ENCODE measurements at regions not wholly inside any gene's neighbourhood (a gene's known extent, or its start where the extent isn't known, plus 50 kb on each side); places are given as distances from the start of the nearest gene placed in this dataset.

DNA sequence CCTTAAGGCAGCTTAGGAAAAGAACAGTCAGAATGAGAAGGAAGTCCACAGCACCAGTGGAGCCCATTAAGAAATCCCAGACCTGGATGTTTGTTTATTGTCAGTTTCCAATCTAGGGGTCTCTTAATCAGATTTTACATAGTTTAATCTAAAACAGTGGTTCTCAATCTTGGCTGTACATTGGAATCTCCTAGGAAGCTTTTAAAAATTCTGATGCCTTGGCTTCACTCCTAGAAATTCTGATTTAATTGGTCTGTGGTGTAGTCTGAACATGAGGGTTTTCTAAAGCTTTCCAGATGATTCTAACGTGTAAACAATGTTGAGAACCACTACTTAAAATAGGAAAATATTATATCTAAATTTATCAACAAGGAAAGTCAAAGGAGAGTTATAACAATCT, 56.6 kb upstream of the SPRED1 start:
- H3K9ac ChIP-seq (ENCODE audit: low read length) = no peak overlapping the region
- H3K9me3 ChIP-seq (ENCODE audit: control insufficient read depth, low read length) = no peaks in the 10 kb centered on the region
- H3K27me3 ChIP-seq (ENCODE audit: control insufficient read depth, insufficient read depth, low read length) = no peaks in the 10 kb centered on the region
- no peak overlapping the region for H3K4me3 ChIP-seq (ENCODE audit: low read length)
- no peaks in the 10 kb centered on the region for H3K36me3 ChIP-seq (ENCODE audit: control insufficient read depth, insufficient read depth, low read length)
- H3K4me1 ChIP-seq (ENCODE audit: control insufficient read depth, insufficient read depth, low read length) = peaks cover 2% of the 10 kb centered on the region

DNA sequence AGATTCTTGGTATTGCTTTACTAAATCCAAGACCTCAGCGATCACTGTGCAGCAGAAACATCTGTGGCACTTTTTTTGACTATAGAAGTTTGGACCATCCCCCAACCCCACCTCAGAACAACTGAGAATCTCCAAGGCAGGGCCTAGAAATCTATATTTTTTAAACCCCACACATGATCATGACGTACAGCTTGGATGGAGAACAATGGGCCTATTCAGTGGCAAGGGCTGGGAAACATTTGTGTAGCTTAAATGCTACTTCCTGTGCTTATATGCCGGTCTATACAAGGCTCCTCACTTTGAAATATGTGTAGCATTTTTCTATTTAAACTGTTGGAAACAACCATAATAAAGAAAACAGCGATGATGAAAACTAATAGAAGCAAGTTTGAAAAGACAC, 55.1 kb upstream of the SPRED1 start:
- H3K4me3 ChIP-seq (ENCODE audit: low read length) = no peak overlapping the region
- H3K4me1 ChIP-seq (ENCODE audit: control insufficient read depth, insufficient read depth, low read length) = peaks cover 16% of the 10 kb centered on the region
- H3K9me3 ChIP-seq (ENCODE audit: control insufficient read depth, low read length) = no peaks in the 10 kb centered on the region
- H3K27me3 ChIP-seq (ENCODE audit: control insufficient read depth, insufficient read depth, low read length) = no peaks in the 10 kb centered on the region
- H3K9ac ChIP-seq (ENCODE audit: low read length) = no peak overlapping the region
- no peaks in the 10 kb centered on the region for H3K36me3 ChIP-seq (ENCODE audit: control insufficient read depth, insufficient read depth, low read length)

DNA sequence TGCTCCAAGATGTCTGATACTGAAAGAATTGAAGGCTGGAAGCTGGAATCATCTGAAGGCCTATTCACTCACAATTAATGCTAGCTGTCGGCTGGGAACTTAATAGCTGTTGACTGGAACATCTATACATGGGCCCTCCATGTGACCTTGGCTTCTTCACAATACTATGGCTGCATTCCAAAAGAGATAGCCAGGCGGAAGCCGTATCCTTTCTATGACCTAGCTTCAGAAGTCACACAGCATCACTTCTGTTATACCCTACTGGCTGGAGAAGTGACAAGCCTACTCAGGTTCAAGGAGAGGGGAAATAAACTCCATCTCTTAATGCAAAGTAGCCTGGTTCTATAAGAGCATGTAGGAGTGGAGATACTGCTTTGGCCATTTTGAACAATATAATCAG, 50.9 kb upstream of the SPRED1 start:
- H3K27me3 ChIP-seq (ENCODE audit: control insufficient read depth, insufficient read depth, low read length) = no peaks in the 10 kb centered on the region
- no peak overlapping the region for H3K4me3 ChIP-seq (ENCODE audit: low read length)
- H3K4me1 ChIP-seq (ENCODE audit: control insufficient read depth, insufficient read depth, low read length) = peaks cover 32% of the 10 kb centered on the region
- H3K9me3 ChIP-seq (ENCODE audit: control insufficient read depth, low read length) = no peaks in the 10 kb centered on the region
- H3K36me3 ChIP-seq (ENCODE audit: control insufficient read depth, insufficient read depth, low read length) = no peaks in the 10 kb centered on the region
- H3K9ac ChIP-seq (ENCODE audit: low read length) = no peak overlapping the region

DNA sequence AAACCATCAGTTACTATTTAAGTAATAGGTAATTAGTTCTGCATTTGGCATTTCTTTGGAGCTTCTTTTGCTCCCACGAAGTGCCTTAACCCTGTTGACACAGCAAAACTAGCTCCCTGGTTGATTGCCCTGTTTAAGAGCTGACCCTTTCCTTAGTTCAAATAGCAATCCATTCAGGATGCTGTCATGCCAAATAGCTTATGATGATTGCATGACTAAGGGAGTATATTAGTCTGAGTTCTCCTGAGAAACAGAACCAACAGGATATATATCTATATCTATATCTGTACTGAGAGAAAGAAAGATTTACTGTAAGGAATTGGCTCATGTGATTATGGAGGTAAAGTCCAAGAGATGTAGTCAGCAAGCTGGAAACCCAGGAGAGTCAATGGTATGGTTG, 50.3 kb upstream of the SPRED1 start:
- Histone ChIP-seq H3K4me1 (ENCODE audit: control insufficient read depth, insufficient read depth, low read length) (peaks cover 35% of the 10 kb centered on the region), H3K9ac (ENCODE audit: low read length) (no peak overlapping the region), H3K36me3 (ENCODE audit: control insufficient read depth, insufficient read depth, low read length) (no peaks in the 10 kb centered on the region), H3K27me3 (ENCODE audit: control insufficient read depth, insufficient read depth, low read length) (no peaks in the 10 kb centered on the region), H3K4me3 (ENCODE audit: low read length) (no peak overlapping the region), H3K9me3 (ENCODE audit: control insufficient read depth, low read length) (no peaks in the 10 kb centered on the region)

All from mucosa of stomach (tissue), 1 donor.